Neural progenitor cell (in vitro differentiated cells): ENCODE measurements at regions not wholly inside any gene's neighbourhood (a gene's known extent, or its start where the extent isn't known, plus 50 kb on each side); places are given as distances from the start of the nearest gene placed in this dataset.

ENCODE experiments used
- EZH2 ChIP-seq: fragments of 200-600 bp; sonication (generic); IDR thresholded peaks from 2 replicates; pipeline ENCODE4 v1.6.1; 2017; ENCODE audit warnings: antibody characterized with exemption, mild to moderate bottlenecking, moderate library complexity
- EZH2phosphoT487 ChIP-seq: fragments of 200-600 bp; sonication (generic); IDR thresholded peaks from 2 replicates; pipeline ENCODE4 v1.6.1; 2017; ENCODE audit warnings: antibody characterized with exemption
- TF ChIP-seq, protein P1 (sequence below): fragments of 200-600 bp; sonication (generic); IDR thresholded peaks from 2 replicates; pipeline ENCODE4 v1.5.1; 2017; ENCODE audit warnings: antibody characterized with exemption, mild to moderate bottlenecking

DNA sequence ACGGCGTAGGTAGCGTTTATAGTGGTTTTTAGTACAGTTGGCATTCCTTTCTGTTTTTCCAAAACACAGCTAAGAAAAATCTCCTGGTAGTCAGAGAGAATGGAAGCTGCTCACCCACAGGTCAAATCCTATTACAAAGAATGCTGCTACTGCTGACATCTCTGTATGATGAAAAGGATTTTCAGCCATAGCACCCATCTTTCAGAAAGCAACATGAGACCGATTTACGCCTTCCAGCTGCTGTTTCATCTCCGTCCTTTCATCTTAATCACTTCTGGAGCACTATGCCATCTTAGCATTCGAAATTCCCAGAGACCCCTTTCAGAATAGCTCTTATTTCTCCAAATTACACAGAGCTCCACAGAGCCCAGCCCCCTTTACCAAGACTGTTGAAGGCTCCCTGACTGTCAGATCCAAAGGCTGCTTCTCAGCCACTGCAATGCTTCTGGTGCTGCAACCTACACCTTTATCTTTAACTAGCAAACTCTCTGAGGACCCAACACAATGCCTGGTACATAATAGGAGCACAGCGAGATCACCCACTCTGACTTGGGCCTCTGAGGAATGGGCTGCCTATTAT is 211.8 kb downstream of the NEDD1 start:
- TF ChIP-seq EZH2 (no peak), EZH2phosphoT487 (no peak)
- TF ChIP-seq, protein P1, sequence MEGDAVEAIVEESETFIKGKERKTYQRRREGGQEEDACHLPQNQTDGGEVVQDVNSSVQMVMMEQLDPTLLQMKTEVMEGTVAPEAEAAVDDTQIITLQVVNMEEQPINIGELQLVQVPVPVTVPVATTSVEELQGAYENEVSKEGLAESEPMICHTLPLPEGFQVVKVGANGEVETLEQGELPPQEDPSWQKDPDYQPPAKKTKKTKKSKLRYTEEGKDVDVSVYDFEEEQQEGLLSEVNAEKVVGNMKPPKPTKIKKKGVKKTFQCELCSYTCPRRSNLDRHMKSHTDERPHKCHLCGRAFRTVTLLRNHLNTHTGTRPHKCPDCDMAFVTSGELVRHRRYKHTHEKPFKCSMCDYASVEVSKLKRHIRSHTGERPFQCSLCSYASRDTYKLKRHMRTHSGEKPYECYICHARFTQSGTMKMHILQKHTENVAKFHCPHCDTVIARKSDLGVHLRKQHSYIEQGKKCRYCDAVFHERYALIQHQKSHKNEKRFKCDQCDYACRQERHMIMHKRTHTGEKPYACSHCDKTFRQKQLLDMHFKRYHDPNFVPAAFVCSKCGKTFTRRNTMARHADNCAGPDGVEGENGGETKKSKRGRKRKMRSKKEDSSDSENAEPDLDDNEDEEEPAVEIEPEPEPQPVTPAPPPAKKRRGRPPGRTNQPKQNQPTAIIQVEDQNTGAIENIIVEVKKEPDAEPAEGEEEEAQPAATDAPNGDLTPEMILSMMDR: no peak
